SK-N-SH treated with all-trans-retinoic acid at 6 μM for 48 hours (cell line): ENCODE measurements at regions not wholly inside any gene's neighbourhood (a gene's known extent, or its start where the extent isn't known, plus 50 kb on each side); places are given as distances from the start of the nearest gene placed in this dataset.

ENCODE experiments used
- ATAC-seq: fragments of 200-7000 bp; cut with Tn5 transposase; 3 replicates; pipeline ENCODE4 v1.9.1; 2020; ENCODE audit warnings: mild to moderate bottlenecking, moderate library complexity
- ARNTL ChIP-seq: fragments of 450-650 bp; formaldehyde crosslinking; IDR thresholded peaks from 2 replicates; pipeline ENCODE4 v1.5.0; 2020; ENCODE audit warnings: low read depth, mild to moderate bottlenecking, moderate library complexity, borderline replicate concordance
- BACH2 ChIP-seq: fragments of 250-450 bp; sonication (Bioruptor Pico); IDR thresholded peaks from 2 replicates; pipeline ENCODE4 v1.9.0; 2021; ENCODE audit warnings: mild to moderate bottlenecking, borderline replicate concordance
- CREB5 ChIP-seq: fragments of 250-450 bp; sonication (Bioruptor Pico); IDR thresholded peaks from 2 replicates; pipeline ENCODE4 v1.5.1; 2020; ENCODE audit warnings: low read depth, mild to moderate bottlenecking, moderate library complexity
- CSDC2 ChIP-seq: fragments of 250-450 bp; sonication (Bioruptor Pico); IDR thresholded peaks from 2 replicates; pipeline ENCODE4 v1.5.0; 2020; ENCODE audit warnings: mild to moderate bottlenecking, moderate library complexity
- ESRRG ChIP-seq: fragments of 250-450 bp; sonication (Bioruptor Pico); IDR thresholded peaks from 2 replicates; pipeline ENCODE4 v1.6.1; 2021; ENCODE audit warnings: mild to moderate bottlenecking
- GLIS3 ChIP-seq: fragments of 250-450 bp; sonication (Bioruptor Pico); IDR thresholded peaks from 2 replicates; pipeline ENCODE4 v1.5.0; 2020; ENCODE audit warnings: mild to moderate bottlenecking, moderate library complexity
- ISL1 ChIP-seq: fragments of 250-450 bp; sonication (Bioruptor Pico); IDR thresholded peaks from 2 replicates; pipeline ENCODE4 v2.1.2; 2022; ENCODE audit warnings: mild to moderate bottlenecking, moderate library complexity
- OSR1 ChIP-seq: fragments of 250-450 bp; sonication (Bioruptor Pico); IDR thresholded peaks from 2 replicates; pipeline ENCODE4 v1.8.0; 2022; ENCODE audit warnings: moderate library complexity, mild to moderate bottlenecking, inconsistent platforms
- POU6F1 ChIP-seq: fragments of 250-450 bp; sonication (Bioruptor Pico); IDR thresholded peaks from 2 replicates; pipeline ENCODE4 v1.8.0; 2021; ENCODE audit warnings: low read depth, mild to moderate bottlenecking, moderate library complexity, borderline replicate concordance
- PPARA ChIP-seq: fragments of 250-450 bp; sonication (Bioruptor Pico); IDR thresholded peaks from 2 replicates; pipeline ENCODE4 v1.5.0; 2020; ENCODE audit warnings: mild to moderate bottlenecking, borderline replicate concordance
- RARB ChIP-seq: fragments of 250-450 bp; sonication (Bioruptor Pico); IDR thresholded peaks from 2 replicates; pipeline ENCODE4 v1.8.0; 2021; ENCODE audit warnings: mild to moderate bottlenecking, moderate library complexity
- TCF4 ChIP-seq: fragments of 250-450 bp; sonication (Bioruptor Pico); IDR thresholded peaks from 2 replicates; pipeline ENCODE4 v1.8.0; 2021; ENCODE audit warnings: mild to moderate bottlenecking, moderate library complexity, borderline replicate concordance
- TOX ChIP-seq: fragments of 250-450 bp; sonication (Bioruptor Pico); IDR thresholded peaks from 2 replicates; pipeline ENCODE4 v1.8.0; 2021; ENCODE audit warnings: mild to moderate bottlenecking, moderate library complexity, borderline replicate concordance
- ZC3H10 ChIP-seq: fragments of 250-450 bp; sonication (Bioruptor Pico); IDR thresholded peaks from 2 replicates; pipeline ENCODE4 v1.5.1; 2021; ENCODE audit warnings: mild to moderate bottlenecking, moderate library complexity
- ZFP3 ChIP-seq: fragments of 250-450 bp; sonication (Bioruptor Pico); IDR thresholded peaks from 2 replicates; pipeline ENCODE4 v1.5.0; 2020; ENCODE audit warnings: mild to moderate bottlenecking, moderate library complexity
- ZFP30 ChIP-seq: fragments of 450-650 bp; formaldehyde crosslinking; IDR thresholded peaks from 2 replicates; pipeline ENCODE4 v1.5.0; 2022; ENCODE audit warnings: mild to moderate bottlenecking, moderate library complexity
- ZNF565 ChIP-seq: fragments of 450-650 bp; formaldehyde crosslinking; conservative IDR thresholded peaks from 2 replicates; pipeline ENCODE4 v1.5.0; 2020; ENCODE audit warnings: low read depth, mild to moderate bottlenecking, moderate library complexity
- ZNF70 ChIP-seq: fragments of 450-650 bp; formaldehyde crosslinking; IDR thresholded peaks from 2 replicates; pipeline ENCODE4 v1.5.0; 2020; ENCODE audit warnings: mild to moderate bottlenecking, moderate library complexity
- TF ChIP-seq, protein P1 (sequence below): fragments of 250-450 bp; sonication (Bioruptor Pico); IDR thresholded peaks from 2 replicates; pipeline ENCODE4 v1.5.1; 2021; ENCODE audit warnings: mild to moderate bottlenecking, moderate library complexity
- TF ChIP-seq, protein P2 (sequence below): fragments of 250-450 bp; sonication (Bioruptor Pico); IDR thresholded peaks from 2 replicates; pipeline ENCODE4 v1.8.0; 2020; ENCODE audit warnings: mild to moderate bottlenecking, moderate library complexity, borderline replicate concordance
- TF ChIP-seq, protein P3 (sequence below): fragments of 250-450 bp; sonication (Bioruptor Pico); IDR thresholded peaks from 2 replicates; pipeline ENCODE4 v1.5.0; 2020; ENCODE audit warnings: mild to moderate bottlenecking, moderate library complexity

DNA sequence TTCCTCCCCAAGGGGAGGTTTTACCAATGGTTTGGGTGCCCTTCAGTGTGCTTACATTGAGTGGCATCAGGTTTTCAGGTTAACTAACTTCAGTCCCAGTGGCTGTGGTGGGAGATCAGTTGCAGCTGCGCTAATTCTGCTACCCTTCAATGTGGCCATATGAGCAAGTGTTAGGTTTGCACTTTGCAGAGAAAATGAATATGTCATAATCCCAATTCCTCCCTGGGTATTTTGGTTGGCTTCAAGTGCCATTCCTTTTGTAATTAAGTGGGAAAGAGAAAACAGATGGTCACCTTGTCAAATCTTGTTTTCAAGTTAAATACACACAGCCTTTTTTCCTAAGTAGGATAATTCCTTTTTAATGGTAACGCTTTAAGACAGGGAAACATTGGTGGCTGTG is 236.2 kb downstream of the TLE4 start (continued):
- TF ChIP-seq TOX (CRISPR knock-in tag) = no peak
- no peak for TF ChIP-seq GLIS3 (CRISPR knock-in tag)
- TF ChIP-seq TCF4 = no peak
- no peak for TF ChIP-seq ZFP3
- no peak for TF ChIP-seq ZNF70 (CRISPR knock-in tag)
- TF ChIP-seq, protein P1, sequence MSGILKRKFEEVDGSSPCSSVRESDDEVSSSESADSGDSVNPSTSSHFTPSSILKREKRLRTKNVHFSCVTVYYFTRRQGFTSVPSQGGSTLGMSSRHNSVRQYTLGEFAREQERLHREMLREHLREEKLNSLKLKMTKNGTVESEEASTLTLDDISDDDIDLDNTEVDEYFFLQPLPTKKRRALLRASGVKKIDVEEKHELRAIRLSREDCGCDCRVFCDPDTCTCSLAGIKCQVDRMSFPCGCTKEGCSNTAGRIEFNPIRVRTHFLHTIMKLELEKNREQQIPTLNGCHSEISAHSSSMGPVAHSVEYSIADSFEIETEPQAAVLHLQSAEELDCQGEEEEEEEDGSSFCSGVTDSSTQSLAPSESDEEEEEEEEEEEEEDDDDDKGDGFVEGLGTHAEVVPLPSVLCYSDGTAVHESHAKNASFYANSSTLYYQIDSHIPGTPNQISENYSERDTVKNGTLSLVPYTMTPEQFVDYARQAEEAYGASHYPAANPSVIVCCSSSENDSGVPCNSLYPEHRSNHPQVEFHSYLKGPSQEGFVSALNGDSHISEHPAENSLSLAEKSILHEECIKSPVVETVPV = no peak

DNA sequence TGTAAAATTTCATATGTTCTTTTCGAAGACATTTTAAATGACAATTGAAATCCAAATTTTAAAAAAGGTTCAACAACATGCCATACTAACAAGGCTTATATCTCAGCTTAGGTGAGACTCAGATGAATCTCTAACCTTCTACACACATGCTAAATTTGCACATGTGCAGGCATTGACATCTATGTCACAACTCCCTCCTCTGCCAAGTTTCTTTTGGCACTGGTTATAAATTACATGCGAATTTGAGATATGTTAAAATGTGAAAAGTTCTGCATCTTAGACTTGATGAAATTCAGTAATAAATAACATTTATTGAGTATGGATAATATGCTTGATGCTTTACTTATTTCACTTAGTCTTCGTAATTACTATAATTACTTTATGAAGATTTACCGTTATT is 234.3 kb downstream of the TLE4 start:
- TF ChIP-seq ISL1 (CRISPR knock-in tag) = no peak
- no peak for TF ChIP-seq TCF4
- no peak for TF ChIP-seq POU6F1 (CRISPR knock-in tag)
- TF ChIP-seq GLIS3 (CRISPR knock-in tag) = no peak
- TF ChIP-seq, protein P2, sequence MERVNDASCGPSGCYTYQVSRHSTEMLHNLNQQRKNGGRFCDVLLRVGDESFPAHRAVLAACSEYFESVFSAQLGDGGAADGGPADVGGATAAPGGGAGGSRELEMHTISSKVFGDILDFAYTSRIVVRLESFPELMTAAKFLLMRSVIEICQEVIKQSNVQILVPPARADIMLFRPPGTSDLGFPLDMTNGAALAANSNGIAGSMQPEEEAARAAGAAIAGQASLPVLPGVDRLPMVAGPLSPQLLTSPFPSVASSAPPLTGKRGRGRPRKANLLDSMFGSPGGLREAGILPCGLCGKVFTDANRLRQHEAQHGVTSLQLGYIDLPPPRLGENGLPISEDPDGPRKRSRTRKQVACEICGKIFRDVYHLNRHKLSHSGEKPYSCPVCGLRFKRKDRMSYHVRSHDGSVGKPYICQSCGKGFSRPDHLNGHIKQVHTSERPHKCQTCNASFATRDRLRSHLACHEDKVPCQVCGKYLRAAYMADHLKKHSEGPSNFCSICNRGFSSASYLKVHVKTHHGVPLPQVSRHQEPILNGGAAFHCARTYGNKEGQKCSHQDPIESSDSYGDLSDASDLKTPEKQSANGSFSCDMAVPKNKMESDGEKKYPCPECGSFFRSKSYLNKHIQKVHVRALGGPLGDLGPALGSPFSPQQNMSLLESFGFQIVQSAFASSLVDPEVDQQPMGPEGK (CRISPR knock-in tag) = no peak
- TF ChIP-seq ZNF70 (CRISPR knock-in tag) = no peak
- TF ChIP-seq TOX (CRISPR knock-in tag) = no peak
- TF ChIP-seq ZC3H10 (CRISPR knock-in tag) = no peak
- TF ChIP-seq OSR1 (CRISPR knock-in tag) = no peak
- TF ChIP-seq ZFP30 (CRISPR knock-in tag) = no peak
- no peak for TF ChIP-seq ESRRG (CRISPR knock-in tag)
- no peak for TF ChIP-seq PPARA
- TF ChIP-seq CREB5 = no peak
- no peak for TF ChIP-seq ZNF565 (CRISPR knock-in tag)
- TF ChIP-seq ARNTL = no peak
- TF ChIP-seq, protein P1 = no peak
- TF ChIP-seq ZFP3 = no peak
- ATAC-seq = no peak

- no peak for ATAC-seq
- TF ChIP-seq ESRRG (CRISPR knock-in tag) (no peak), BACH2 (CRISPR knock-in tag) (no peak), RARB (CRISPR knock-in tag) (no peak), ZNF565 (CRISPR knock-in tag) (no peak), PPARA (no peak), CSDC2 (no peak), OSR1 (CRISPR knock-in tag) (no peak), ZNF70 (CRISPR knock-in tag) (no peak), ARNTL (no peak), GLIS3 (CRISPR knock-in tag) (no peak), CREB5 (no peak), ZFP3 (no peak)
- TF ChIP-seq, protein P1 = no peak
- TF ChIP-seq, protein P2 (CRISPR knock-in tag) = no peak
- TF ChIP-seq, protein P3, sequence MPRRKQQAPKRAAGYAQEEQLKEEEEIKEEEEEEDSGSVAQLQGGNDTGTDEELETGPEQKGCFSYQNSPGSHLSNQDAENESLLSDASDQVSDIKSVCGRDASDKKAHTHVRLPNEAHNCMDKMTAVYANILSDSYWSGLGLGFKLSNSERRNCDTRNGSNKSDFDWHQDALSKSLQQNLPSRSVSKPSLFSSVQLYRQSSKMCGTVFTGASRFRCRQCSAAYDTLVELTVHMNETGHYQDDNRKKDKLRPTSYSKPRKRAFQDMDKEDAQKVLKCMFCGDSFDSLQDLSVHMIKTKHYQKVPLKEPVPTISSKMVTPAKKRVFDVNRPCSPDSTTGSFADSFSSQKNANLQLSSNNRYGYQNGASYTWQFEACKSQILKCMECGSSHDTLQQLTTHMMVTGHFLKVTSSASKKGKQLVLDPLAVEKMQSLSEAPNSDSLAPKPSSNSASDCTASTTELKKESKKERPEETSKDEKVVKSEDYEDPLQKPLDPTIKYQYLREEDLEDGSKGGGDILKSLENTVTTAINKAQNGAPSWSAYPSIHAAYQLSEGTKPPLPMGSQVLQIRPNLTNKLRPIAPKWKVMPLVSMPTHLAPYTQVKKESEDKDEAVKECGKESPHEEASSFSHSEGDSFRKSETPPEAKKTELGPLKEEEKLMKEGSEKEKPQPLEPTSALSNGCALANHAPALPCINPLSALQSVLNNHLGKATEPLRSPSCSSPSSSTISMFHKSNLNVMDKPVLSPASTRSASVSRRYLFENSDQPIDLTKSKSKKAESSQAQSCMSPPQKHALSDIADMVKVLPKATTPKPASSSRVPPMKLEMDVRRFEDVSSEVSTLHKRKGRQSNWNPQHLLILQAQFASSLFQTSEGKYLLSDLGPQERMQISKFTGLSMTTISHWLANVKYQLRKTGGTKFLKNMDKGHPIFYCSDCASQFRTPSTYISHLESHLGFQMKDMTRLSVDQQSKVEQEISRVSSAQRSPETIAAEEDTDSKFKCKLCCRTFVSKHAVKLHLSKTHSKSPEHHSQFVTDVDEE (CRISPR knock-in tag) = no peak
Observed at GRCh38 chr9:79801459-79801858, 229.7 kb downstream of the TLE4 start.
